ENCODE measurements at regions not wholly inside any gene's neighbourhood (a gene's known extent, or its start where the extent isn't known, plus 50 kb on each side); places are given as distances from the start of the nearest gene placed in this dataset.

- TF ChIP-seq CTCF (IDR thresholded peaks at IDR 0.05; ENCODE audit: control extremely low read depth in 1 of 3, insufficient read depth in 1 of 3, low read depth in 1 of 3, low read length in 3 of 3), result no peak
- no peak for TF ChIP-seq TAF1 (IDR thresholded peaks at IDR 0.05; ENCODE audit: low read depth, low read length)
- TF ChIP-seq SRF (IDR thresholded peaks at IDR 0.05; ENCODE audit: low read depth, low read length), result no peak
- no peak for TF ChIP-seq SP2 (IDR thresholded peaks at IDR 0.05; ENCODE audit: low read length)
- TF ChIP-seq SAP30 (IDR thresholded peaks at IDR 0.05; ENCODE audit: insufficient read depth, insufficient replicate concordance, low read length), result no peak
These were observed 90.0 kb upstream of the MYL10 start (continued) for GRCh38 chr7:101719123-101719470.
